K562 (cell line): ENCODE measurements at regions not wholly inside any gene's neighbourhood (a gene's known extent, or its start where the extent isn't known, plus 50 kb on each side); places are given as distances from the start of the nearest gene placed in this dataset.

Experiments
- ATAC-seq: fragments of 200-7000 bp; cut with Tn5 transposase; 3 replicates; pipeline ENCODE4 v1.9.1; 2020; ENCODE audit warnings: moderate library complexity
- BruUV-seq: library from RNA; stranded (reverse); fragments of 400-500 nt; replicated peaks from 2 replicates; lab custom pipeline; 2021; lab: Mats Ljungman, UMichigan
- CTCF ChIA-PET: fragments of 300-600 bp; formaldehyde crosslinking; extraction: SDS; loops from one replicate; lab custom pipeline; 2021; ENCODE audit warnings: low intra/inter-chr PET ratio; lab: Yijun Ruan, JAX
- POLR2A ChIA-PET: fragments of 300-600, 350-650 bp; sonication (Branson Sonifier 250); formaldehyde crosslinking; extraction: SDS; loops from one replicate; lab custom pipeline; 2021; ENCODE audit warnings: antibody characterized with exemption, inconsistent platforms; lab: Yijun Ruan, JAX
- DNase-seq, 4 experiments: peaks; one replicate each; pipeline versions ENCODE4 v3.0.0 to v3.0.0-alpha.2; 2011 to 2018; ENCODE audit warnings: low spot score in 3 of 4, mixed read lengths in 3 of 4; ENCODE audit errors: extremely low read depth in 1 of 4
- FAIRE-seq: peaks from 2 replicates; lab custom pipeline; 2011; peaks lifted over from hg19 to GRCh38; lab: Jason Lieb, UNC
- H2AFZ ChIP-seq: 2 replicates; pipeline ENCODE4 v1.6.0; 2011; ENCODE audit warnings: low read depth, low read length, control low read depth, inconsistent platforms
- H3K27ac ChIP-seq: fragments of 200-600 bp; 3 replicates; pipeline ENCODE4 v1.8.0; 2011; ENCODE audit warnings: low read depth, mild to moderate bottlenecking, control low read depth, inconsistent platforms, low read length, moderate library complexity, mixed read lengths; ENCODE audit errors: extremely low read depth
- H3K27me3 ChIP-seq, 2 experiments: fragments of 300-600 bp in 1 of 2; 2 replicates in 1 of 2; 3 replicates in 1 of 2; pipeline versions ENCODE4 v1.6.0 to v1.8.0; 2011; ENCODE audit warnings: inconsistent platforms in 2 of 2, low read length in 2 of 2, mild to moderate bottlenecking in 1 of 2, mixed read lengths in 1 of 2, moderate library complexity in 1 of 2; ENCODE audit not compliant: control insufficient read depth in 2 of 2, insufficient read depth in 2 of 2
- H3K36me3 ChIP-seq: fragments of 300-600 bp; 3 replicates; pipeline ENCODE4 v1.8.0; 2011; ENCODE audit warnings: mild to moderate bottlenecking, low read length, inconsistent platforms; ENCODE audit not compliant: control insufficient read depth, insufficient read depth
- H3K4me1 ChIP-seq, 2 experiments: fragments of 200-600 bp in 1 of 2; replicated peaks in 1 of 2; 2 replicates in 1 of 2; 3 replicates in 1 of 2; pipeline versions ENCODE4 v1.5.1 to v1.8.0; 2011; ENCODE audit warnings: inconsistent platforms in 2 of 2, low read length in 2 of 2, mild to moderate bottlenecking in 1 of 2, mixed read lengths in 1 of 2, moderate library complexity in 1 of 2; ENCODE audit not compliant: control insufficient read depth in 2 of 2, insufficient read depth in 2 of 2
- H3K4me2 ChIP-seq: 2 replicates; pipeline ENCODE4 v1.6.1; 2011; ENCODE audit warnings: low read length, control low read depth, inconsistent platforms, mixed read lengths; ENCODE audit not compliant: insufficient read depth
- H3K4me3 ChIP-seq: fragments of 200-600 bp; sonication (generic), shearing (Covaris generic); 2 replicates; pipeline ENCODE4 v1.5.1; 2016; ENCODE audit warnings: control low read depth, inconsistent platforms
- H3K79me2 ChIP-seq: fragments of 200-600 bp; 3 replicates; pipeline ENCODE4 v1.8.0; 2011; ENCODE audit warnings: low read length, inconsistent platforms; ENCODE audit not compliant: control insufficient read depth, insufficient read depth
- H3K9ac ChIP-seq, 2 experiments: 2 replicates each; pipeline versions ENCODE4 v1.6.0 to v1.6.1; 2011; ENCODE audit warnings: low read depth in 2 of 2, low read length in 2 of 2, control low read depth in 1 of 2, inconsistent platforms in 1 of 2, mild to moderate bottlenecking in 1 of 2, mixed read lengths in 1 of 2; ENCODE audit not compliant: insufficient read depth in 1 of 2
- H3K9me1 ChIP-seq: one replicate; pipeline ENCODE4 v1.6.0; 2011; ENCODE audit warnings: inconsistent platforms, mild to moderate bottlenecking, low read length, moderate library complexity; ENCODE audit not compliant: control insufficient read depth, insufficient read depth
- H3K9me3 ChIP-seq: replicated peaks from 2 replicates; pipeline ENCODE4 v1.5.1; 2011; ENCODE audit warnings: low read depth, low read length, inconsistent platforms; ENCODE audit not compliant: control insufficient read depth, insufficient read depth
- H4K20me1 ChIP-seq: replicated peaks from 2 replicates; pipeline ENCODE4 v1.6.1; 2011; ENCODE audit warnings: low read length, inconsistent platforms, mixed read lengths; ENCODE audit not compliant: control insufficient read depth, insufficient read depth
- FIP1L1 ChIP-seq: fragments of 200-400 bp; formaldehyde crosslinking; IDR thresholded peaks from 2 replicates; pipeline ENCODE4 v1.6.1; 2018; ENCODE audit warnings: mild to moderate bottlenecking, low read depth, low read length; ENCODE audit not compliant: poor library complexity, severe bottlenecking
- MYC ChIP-seq, 2 experiments: fragments of 250-450 bp in 1 of 2; sonication (Bioruptor Pico) in 1 of 2; IDR thresholded peaks; 2 replicates each; pipeline versions ENCODE4 v1.5.1 to v1.6.1; 2012 to 2021; ENCODE audit warnings: low read depth in 2 of 2, borderline replicate concordance in 1 of 2, improper control_type of control experiment in 1 of 2, low read length in 1 of 2, mild to moderate bottlenecking in 1 of 2, moderate library complexity in 1 of 2
- SREBF1 ChIP-seq: fragments of 150-350 bp; IDR thresholded peaks from 2 replicates; pipeline ENCODE4 v1.6.1; 2014; ENCODE audit warnings: antibody characterized with exemption, low read depth, low read length, borderline replicate concordance
- ZNF311 ChIP-seq: fragments of 250-450 bp; sonication (Bioruptor Pico); IDR thresholded peaks from 2 replicates; pipeline ENCODE4 v1.4.0; 2020; ENCODE audit warnings: mild to moderate bottlenecking, moderate library complexity
- ZNF449 ChIP-seq: fragments of 250-450 bp; sonication (Bioruptor Pico); IDR thresholded peaks from 2 replicates; pipeline ENCODE4 v1.8.0; 2022; ENCODE audit warnings: moderate library complexity, mild to moderate bottlenecking, inconsistent platforms
- WGBS: fragments of 100-300 bp; shearing (Covaris generic); methylation state at CpG from one replicate; pipeline ENCODE4 v1.1.6; 2016; ENCODE audit warnings: low coverage, mixed read lengths; ENCODE audit not compliant: insufficient coverage; ENCODE audit errors: missing lambda C conversion rate; 5-methylcytosine and 5-hydroxymethylcytosine counted together
- in situ Hi-C: fragments of 300-500 bp; cut with MboI; formaldehyde crosslinking; loops from 4 replicates; pipeline ENCODE4 v1.15.0; 2018; ENCODE audit warnings: inconsistent platforms, mixed read lengths
- intact Hi-C: fragments of 100-400 bp; cut with micrococcal nuclease; formaldehyde crosslinking; loops from 2 replicates; pipeline ENCODE4 v1.14.2; 2022
- TF ChIP-seq, protein P1 (sequence below): fragments of 450-650 bp; IDR thresholded peaks from 2 replicates; pipeline ENCODE4 v1.6.1; 2017; ENCODE audit warnings: antibody characterized with exemption

GRCh38 chr2:223418604-223419199 is 183.5 kb downstream of the SCG2 start:
- H3K4me3 ChIP-seq: no peak overlapping the region
- no peaks in the 10 kb centered on the region for H3K9me3 ChIP-seq
- H3K27ac ChIP-seq: no peak overlapping the region
- H3K27me3 ChIP-seq: no peaks in the 10 kb centered on the region
- no peaks in the 10 kb centered on the region for H3K36me3 ChIP-seq
- no TSS peak for BruUV-seq
- no peak for ATAC-seq
- no peaks in the 10 kb centered on the region for H3K4me1 ChIP-seq
- no peaks in the 10 kb centered on the region for H3K9me1 ChIP-seq
- no peaks in the 10 kb centered on the region for H4K20me1 ChIP-seq
- CTCF ChIA-PET: no interaction called here
- in situ Hi-C loops (no loop called here), intact Hi-C loops (no loop called here)
- no peak overlapping the region for H3K9ac ChIP-seq
- no peak for FAIRE-seq
- TF ChIP-seq ZNF311 (CRISPR knock-in tag) (no peak), SREBF1 (no peak), FIP1L1 (no peak), MYC (IDR thresholded peaks at IDR 0.05; ENCODE audit: low read depth, low read length) (no peak), MYC (CRISPR knock-in tag; IDR thresholded peaks at IDR 0.05; ENCODE audit: borderline replicate concordance, low read depth) (no peak), ZNF449 (CRISPR knock-in tag) (no peak)
- TF ChIP-seq, protein P1, sequence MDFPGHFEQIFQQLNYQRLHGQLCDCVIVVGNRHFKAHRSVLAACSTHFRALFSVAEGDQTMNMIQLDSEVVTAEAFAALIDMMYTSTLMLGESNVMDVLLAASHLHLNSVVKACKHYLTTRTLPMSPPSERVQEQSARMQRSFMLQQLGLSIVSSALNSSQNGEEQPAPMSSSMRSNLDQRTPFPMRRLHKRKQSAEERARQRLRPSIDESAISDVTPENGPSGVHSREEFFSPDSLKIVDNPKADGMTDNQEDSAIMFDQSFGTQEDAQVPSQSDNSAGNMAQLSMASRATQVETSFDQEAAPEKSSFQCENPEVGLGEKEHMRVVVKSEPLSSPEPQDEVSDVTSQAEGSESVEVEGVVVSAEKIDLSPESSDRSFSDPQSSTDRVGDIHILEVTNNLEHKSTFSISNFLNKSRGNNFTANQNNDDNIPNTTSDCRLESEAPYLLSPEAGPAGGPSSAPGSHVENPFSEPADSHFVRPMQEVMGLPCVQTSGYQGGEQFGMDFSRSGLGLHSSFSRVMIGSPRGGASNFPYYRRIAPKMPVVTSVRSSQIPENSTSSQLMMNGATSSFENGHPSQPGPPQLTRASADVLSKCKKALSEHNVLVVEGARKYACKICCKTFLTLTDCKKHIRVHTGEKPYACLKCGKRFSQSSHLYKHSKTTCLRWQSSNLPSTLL: no peak
- no peak for DNase-seq
- no peak overlapping the region for H2AFZ ChIP-seq
- no peak overlapping the region for H3K4me2 ChIP-seq
- POLR2A ChIA-PET: no interaction called here
- no peaks in the 10 kb centered on the region for H3K79me2 ChIP-seq
- 0% methylated on average over 1 of the region's 1 CpG for WGBS
